Neural progenitor cell (in vitro differentiated cells): ENCODE measurements at regions not wholly inside any gene's neighbourhood (a gene's known extent, or its start where the extent isn't known, plus 50 kb on each side); places are given as distances from the start of the nearest gene placed in this dataset.

Source experiments
- CTCF ChIP-seq: fragments of 200-600 bp; sonication (generic); IDR thresholded peaks from 2 replicates; pipeline ENCODE4 v1.5.1; 2017; ENCODE audit warnings: antibody characterized with exemption, mild to moderate bottlenecking
- EZH2 ChIP-seq: fragments of 200-600 bp; sonication (generic); IDR thresholded peaks from 2 replicates; pipeline ENCODE4 v1.6.1; 2017; ENCODE audit warnings: antibody characterized with exemption, mild to moderate bottlenecking, moderate library complexity
- EZH2phosphoT487 ChIP-seq: fragments of 200-600 bp; sonication (generic); IDR thresholded peaks from 2 replicates; pipeline ENCODE4 v1.6.1; 2017; ENCODE audit warnings: antibody characterized with exemption

GRCh38 chr12:94031763-94032162 lies 116.6 kb upstream of the PLXNC1 start:
- TF ChIP-seq CTCF (no peak), EZH2phosphoT487 (no peak), EZH2 (no peak)
